GM06990 (cell line): ENCODE measurements at regions not wholly inside any gene's neighbourhood (a gene's known extent, or its start where the extent isn't known, plus 50 kb on each side); places are given as distances from the start of the nearest gene placed in this dataset.

ENCODE experiments used
- DNase-seq: peaks from one replicate; pipeline ENCODE4 v3.0.0-alpha.2; 2011; ENCODE audit not compliant: insufficient read length; ENCODE audit errors: extremely low read depth
- H3K27me3 ChIP-seq: replicated peaks from 2 replicates; pipeline ENCODE4 v1.6.0; 2011; ENCODE audit warnings: low read length; ENCODE audit not compliant: control insufficient read depth, insufficient read depth
- H3K36me3 ChIP-seq: 2 replicates; pipeline ENCODE4 v1.5.1; 2011; ENCODE audit warnings: low read length; ENCODE audit not compliant: control insufficient read depth, insufficient read depth
- H3K4me3 ChIP-seq: replicated peaks from 2 replicates; pipeline ENCODE4 v1.5.1; 2011; ENCODE audit warnings: low read depth, mild to moderate bottlenecking, control low read depth, low read length
- TF ChIP-seq, protein P1 (sequence below): IDR thresholded peaks from 2 replicates; pipeline ENCODE4 v1.5.1; 2011; ENCODE audit warnings: low read length, control low read depth, mild to moderate bottlenecking, inconsistent platforms; ENCODE audit not compliant: insufficient read depth, poor library complexity, severe bottlenecking

DNA sequence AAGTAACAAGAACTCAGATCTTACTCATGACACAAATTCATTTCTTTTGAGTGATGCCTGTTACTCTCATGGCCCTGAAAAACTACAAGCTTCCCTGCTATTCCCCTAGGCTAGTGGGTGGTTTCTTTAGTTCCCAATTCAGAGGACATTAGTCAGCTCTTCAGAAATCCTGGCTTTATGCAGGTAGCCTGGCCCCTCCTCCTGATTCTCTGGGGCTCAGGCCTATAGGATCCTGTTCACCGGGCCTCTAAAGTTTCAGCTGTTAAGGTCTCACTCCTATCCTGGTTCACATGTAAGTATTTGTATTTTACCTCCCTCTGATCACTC, 87.3 kb upstream of the IRX5 start:
- DNase-seq = no peak
- Histone ChIP-seq H3K4me3 (no peak overlapping the region), H3K27me3 (no peaks in the 10 kb centered on the region), H3K36me3 (no peaks in the 10 kb centered on the region)
- TF ChIP-seq, protein P1, sequence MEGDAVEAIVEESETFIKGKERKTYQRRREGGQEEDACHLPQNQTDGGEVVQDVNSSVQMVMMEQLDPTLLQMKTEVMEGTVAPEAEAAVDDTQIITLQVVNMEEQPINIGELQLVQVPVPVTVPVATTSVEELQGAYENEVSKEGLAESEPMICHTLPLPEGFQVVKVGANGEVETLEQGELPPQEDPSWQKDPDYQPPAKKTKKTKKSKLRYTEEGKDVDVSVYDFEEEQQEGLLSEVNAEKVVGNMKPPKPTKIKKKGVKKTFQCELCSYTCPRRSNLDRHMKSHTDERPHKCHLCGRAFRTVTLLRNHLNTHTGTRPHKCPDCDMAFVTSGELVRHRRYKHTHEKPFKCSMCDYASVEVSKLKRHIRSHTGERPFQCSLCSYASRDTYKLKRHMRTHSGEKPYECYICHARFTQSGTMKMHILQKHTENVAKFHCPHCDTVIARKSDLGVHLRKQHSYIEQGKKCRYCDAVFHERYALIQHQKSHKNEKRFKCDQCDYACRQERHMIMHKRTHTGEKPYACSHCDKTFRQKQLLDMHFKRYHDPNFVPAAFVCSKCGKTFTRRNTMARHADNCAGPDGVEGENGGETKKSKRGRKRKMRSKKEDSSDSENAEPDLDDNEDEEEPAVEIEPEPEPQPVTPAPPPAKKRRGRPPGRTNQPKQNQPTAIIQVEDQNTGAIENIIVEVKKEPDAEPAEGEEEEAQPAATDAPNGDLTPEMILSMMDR = no peak

DNA sequence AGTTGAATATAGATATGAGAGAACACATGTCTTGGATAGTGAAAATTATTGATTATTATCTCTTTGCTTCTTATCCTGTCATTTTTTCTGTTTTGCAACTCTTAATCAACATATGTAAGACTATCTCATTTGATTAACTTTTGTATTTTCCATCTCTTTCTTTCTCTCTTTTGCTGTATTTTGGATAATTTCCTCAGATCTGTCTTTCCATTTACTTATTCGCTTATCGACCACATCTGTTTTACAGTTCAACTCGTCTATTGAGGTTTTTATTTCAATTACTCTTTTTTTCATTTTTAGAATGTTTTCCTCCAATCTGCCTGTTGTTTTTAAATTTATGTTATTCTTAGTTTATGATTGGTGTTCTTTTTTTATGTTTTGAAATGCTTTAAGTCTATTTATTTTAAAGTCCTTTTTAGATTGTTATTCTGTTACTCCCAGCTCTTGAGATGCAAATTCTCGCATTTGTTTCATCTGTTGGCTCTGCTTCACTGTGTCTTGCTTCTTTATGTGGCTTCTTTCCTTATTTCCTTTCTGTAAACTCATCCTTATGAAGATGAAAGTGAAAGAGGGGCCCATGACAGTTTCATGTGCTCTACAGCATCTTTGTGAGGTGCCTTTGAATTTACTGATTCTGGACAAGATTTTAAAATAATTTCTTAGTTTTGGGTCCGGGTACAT, 87.8 kb upstream of the IRX5 start:
- DNase-seq = no peak
- Histone ChIP-seq H3K27me3 (no peaks in the 10 kb centered on the region), H3K4me3 (no peak overlapping the region), H3K36me3 (no peaks in the 10 kb centered on the region)
- TF ChIP-seq, protein P1 = no peak

DNA sequence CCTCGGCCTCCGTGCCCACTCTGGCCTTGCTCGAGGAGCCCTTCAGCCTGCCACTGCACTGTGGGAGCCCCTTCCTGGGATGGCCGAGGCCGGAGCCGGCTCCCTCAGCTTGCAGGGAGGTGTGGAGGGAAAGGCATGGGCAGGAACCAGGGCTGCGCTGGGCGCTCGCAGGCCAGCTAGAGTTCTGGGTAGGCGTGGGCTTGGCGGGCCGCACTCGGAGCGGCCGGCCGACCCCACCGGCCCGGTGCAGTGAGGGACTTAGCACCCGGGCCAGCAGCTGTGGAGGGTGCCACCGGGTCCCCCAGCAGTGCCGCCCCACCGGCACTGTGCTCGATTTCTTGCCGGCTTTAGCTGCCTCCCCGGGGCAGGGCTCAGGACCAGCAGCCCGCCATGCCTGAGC, 101.0 kb upstream of the IRX5 start:
- DNase-seq = no peak
- TF ChIP-seq, protein P1 = no peak

DNA sequence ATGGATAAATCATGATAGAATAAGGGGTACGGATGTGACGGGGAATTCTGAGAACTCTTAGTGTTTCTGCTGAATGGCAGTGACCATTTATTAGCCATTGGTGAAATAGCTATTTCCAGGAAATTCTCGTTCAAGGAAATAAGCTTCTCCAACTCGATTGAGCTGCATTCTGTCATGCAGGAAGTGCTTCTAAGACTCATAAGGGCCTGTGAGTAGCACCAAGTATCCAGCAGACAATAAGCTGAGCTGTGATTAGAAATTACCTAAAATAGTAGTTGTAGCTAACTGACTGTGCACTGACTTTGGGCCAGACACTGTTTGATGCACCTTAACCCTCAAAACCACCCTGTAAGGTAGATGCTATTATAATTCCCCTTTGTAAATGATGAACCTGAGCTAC, 107.8 kb upstream of the IRX5 start:
- DNase-seq = no peak
- H3K36me3 ChIP-seq = no peaks in the 10 kb centered on the region
- H3K27me3 ChIP-seq = no peaks in the 10 kb centered on the region
- TF ChIP-seq, protein P1 = no peak
- H3K4me3 ChIP-seq = no peak overlapping the region

More for the DNA sequence above, 101.0 kb upstream of the IRX5 start:
- Histone ChIP-seq H3K4me3 (no peak overlapping the region), H3K27me3 (no peaks in the 10 kb centered on the region), H3K36me3 (no peaks in the 10 kb centered on the region)

DNA sequence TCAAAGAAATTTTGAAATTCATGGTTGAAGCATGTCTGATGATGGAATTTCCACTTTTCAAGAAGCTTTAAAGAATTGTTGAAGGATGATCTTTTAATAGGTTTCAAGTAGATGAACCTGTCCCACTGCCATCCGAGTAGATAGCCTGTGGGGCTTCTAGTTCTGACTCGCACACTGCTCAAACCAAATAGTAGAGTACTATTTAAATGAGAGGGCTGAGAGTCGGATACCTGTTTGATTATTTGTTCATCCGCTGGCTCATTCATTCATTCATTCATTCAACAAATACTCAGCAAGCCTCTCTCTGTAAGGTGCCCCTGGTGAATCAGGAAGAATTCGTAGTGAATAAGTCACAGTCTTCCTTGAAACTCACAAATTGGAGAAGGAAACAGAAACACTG, 108.2 kb upstream of the IRX5 start:
- no peaks in the 10 kb centered on the region for H3K27me3 ChIP-seq
- H3K36me3 ChIP-seq = no peaks in the 10 kb centered on the region
- DNase-seq = no peak
- TF ChIP-seq, protein P1 = no peak
- H3K4me3 ChIP-seq = no peak overlapping the region

DNA sequence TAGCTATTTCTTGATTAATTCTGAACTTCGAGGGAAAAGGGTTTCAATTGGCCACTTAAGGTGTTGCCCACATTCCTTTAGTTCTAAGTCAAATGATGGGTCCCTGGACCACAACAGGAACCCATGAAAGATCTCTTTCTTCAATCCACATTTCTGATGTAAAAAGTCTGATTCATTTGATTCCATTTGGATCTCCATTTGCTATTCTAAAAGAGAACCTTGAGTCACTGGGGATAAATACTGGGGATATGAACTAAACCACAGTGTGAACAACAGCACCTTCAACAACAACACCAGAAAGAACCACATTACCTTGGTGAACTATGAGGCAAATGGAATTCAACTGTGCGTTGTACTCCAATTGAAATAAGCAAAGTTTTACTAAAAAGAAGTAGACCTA, 108.9 kb upstream of the IRX5 start:
- H3K36me3 ChIP-seq = no peaks in the 10 kb centered on the region
- DNase-seq = no peak
- TF ChIP-seq, protein P1 = no peak
- no peak overlapping the region for H3K4me3 ChIP-seq
- no peaks in the 10 kb centered on the region for H3K27me3 ChIP-seq
